Mesothelial cell of epicardium (in vitro differentiated cells): ENCODE measurements at regions not wholly inside any gene's neighbourhood (a gene's known extent, or its start where the extent isn't known, plus 50 kb on each side); places are given as distances from the start of the nearest gene placed in this dataset.

Source experiments
- DNase-seq, 2 experiments: peaks; one replicate each; pipeline ENCODE4 v3.0.0; 2021; ENCODE audit warnings: low spot score in 2 of 2; ENCODE audit not compliant: unreplicated experiment in 2 of 2
- H3K27ac Mint-ChIP-seq: 2 replicates; pipeline ENCODE4 v1.8.0; 2021; ENCODE audit warnings: mixed read lengths
- H3K27me3 Mint-ChIP-seq: 2 replicates; pipeline ENCODE4 v1.8.0; 2021; ENCODE audit warnings: low read depth, mixed read lengths
- H3K36me3 Mint-ChIP-seq: 2 replicates; pipeline ENCODE4 v1.8.0; 2021; ENCODE audit warnings: mixed read lengths
- H3K4me1 Mint-ChIP-seq: 2 replicates; pipeline ENCODE4 v1.8.0; 2021; ENCODE audit warnings: mixed read lengths
- H3K4me3 Mint-ChIP-seq: 2 replicates; pipeline ENCODE4 v1.8.0; 2021; ENCODE audit warnings: mild to moderate bottlenecking, moderate library complexity, mixed read lengths
- H3K9me3 Mint-ChIP-seq: 2 replicates; pipeline ENCODE4 v1.8.0; 2021; ENCODE audit warnings: mixed read lengths
- CTCF ChIP-seq: fragments of 200-600 bp; sonication (generic); IDR thresholded peaks from one replicate; pipeline ENCODE4 v1.5.0; 2021; ENCODE audit warnings: antibody characterized with exemption; ENCODE audit not compliant: unreplicated experiment

- H3K27ac Mint-ChIP-seq = no peak overlapping the region
- no peak for TF ChIP-seq CTCF
- peaks cover 7% of the 10 kb centered on the region for H3K4me1 Mint-ChIP-seq
- H3K27me3 Mint-ChIP-seq = no peaks in the 10 kb centered on the region
- no peaks in the 10 kb centered on the region for H3K9me3 Mint-ChIP-seq
- DNase-seq = no peak
- no peak overlapping the region for H3K4me3 Mint-ChIP-seq
- no peaks in the 10 kb centered on the region for H3K36me3 Mint-ChIP-seq
Measured at GRCh38 chr13:62243106-62243505, 827.5 kb upstream of the PCDH20 start.

- H3K9me3 Mint-ChIP-seq = no peaks in the 10 kb centered on the region
- H3K27ac Mint-ChIP-seq = no peak overlapping the region
- no peaks in the 10 kb centered on the region for H3K27me3 Mint-ChIP-seq
- DNase-seq = no peak
- H3K4me1 Mint-ChIP-seq = peaks cover 12% of the 10 kb centered on the region
- no peak overlapping the region for H3K4me3 Mint-ChIP-seq
- TF ChIP-seq CTCF = no peak
- H3K36me3 Mint-ChIP-seq = no peaks in the 10 kb centered on the region
Measured at GRCh38 chr13:62234780-62235440, 819.3 kb upstream of the PCDH20 start.

- Mint-ChIP-seq H3K9me3 (peaks cover 8% of the 10 kb centered on the region), H3K4me1 (no peaks in the 10 kb centered on the region), H3K27ac (no peak overlapping the region), H3K27me3 (no peaks in the 10 kb centered on the region), H3K36me3 (no peaks in the 10 kb centered on the region), H3K4me3 (no peak overlapping the region)
- no peak for TF ChIP-seq CTCF
- DNase-seq = no peak
Measured at GRCh38 chr13:62210951-62211350, 795.3 kb upstream of the PCDH20 start.

- H3K27ac Mint-ChIP-seq = no peak overlapping the region
- no peaks in the 10 kb centered on the region for H3K36me3 Mint-ChIP-seq
- no peaks in the 10 kb centered on the region for H3K27me3 Mint-ChIP-seq
- no peak for TF ChIP-seq CTCF
- no peak for DNase-seq
- H3K9me3 Mint-ChIP-seq = peaks cover 19% of the 10 kb centered on the region
- no peak overlapping the region for H3K4me3 Mint-ChIP-seq
- no peaks in the 10 kb centered on the region for H3K4me1 Mint-ChIP-seq
Measured at GRCh38 chr13:62209529-62209928, 793.9 kb upstream of the PCDH20 start.

DNA sequence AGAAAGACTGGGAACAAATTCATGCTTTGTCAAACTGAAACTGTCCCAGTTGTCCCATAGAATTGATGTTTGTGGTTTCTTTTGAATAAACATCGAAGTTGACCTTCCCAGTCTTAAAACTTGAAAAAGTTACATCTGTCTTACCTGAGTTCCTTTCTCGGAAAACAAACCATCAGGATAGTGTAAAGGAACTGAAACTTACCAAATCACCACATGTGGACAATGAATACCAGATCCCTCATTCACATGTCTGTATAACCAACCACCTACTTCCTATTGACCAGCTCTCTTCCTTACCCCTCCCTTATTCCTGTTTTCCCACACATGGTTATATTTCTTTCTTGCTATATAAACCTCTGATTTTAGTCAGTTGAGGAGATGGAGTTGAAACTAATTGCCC is 791.7 kb upstream of the PCDH20 start:
- H3K36me3 Mint-ChIP-seq = no peaks in the 10 kb centered on the region
- no peak overlapping the region for H3K4me3 Mint-ChIP-seq
- H3K4me1 Mint-ChIP-seq = no peaks in the 10 kb centered on the region

More for the DNA sequence above, 791.7 kb upstream of the PCDH20 start:
- H3K27me3 Mint-ChIP-seq = no peaks in the 10 kb centered on the region
- DNase-seq = no peak
- TF ChIP-seq CTCF = no peak
- H3K27ac Mint-ChIP-seq = no peak overlapping the region
- peaks cover 15% of the 10 kb centered on the region for H3K9me3 Mint-ChIP-seq
